Islet of Langerhans (tissue), 1 donor: ENCODE measurements at regions not wholly inside any gene's neighbourhood (a gene's known extent, or its start where the extent isn't known, plus 50 kb on each side); places are given as distances from the start of the nearest gene placed in this dataset.
"Not testable (repeated sequence)": the region's sequence is repeated elsewhere in the genome, so short reads cannot be mapped to it uniquely, and the experiment has no call there.

Source experiments
- FAIRE-seq: peaks from one replicate; lab custom pipeline; 2011; peaks lifted over from hg19 to GRCh38; lab: Jason Lieb, UNC

DNA sequence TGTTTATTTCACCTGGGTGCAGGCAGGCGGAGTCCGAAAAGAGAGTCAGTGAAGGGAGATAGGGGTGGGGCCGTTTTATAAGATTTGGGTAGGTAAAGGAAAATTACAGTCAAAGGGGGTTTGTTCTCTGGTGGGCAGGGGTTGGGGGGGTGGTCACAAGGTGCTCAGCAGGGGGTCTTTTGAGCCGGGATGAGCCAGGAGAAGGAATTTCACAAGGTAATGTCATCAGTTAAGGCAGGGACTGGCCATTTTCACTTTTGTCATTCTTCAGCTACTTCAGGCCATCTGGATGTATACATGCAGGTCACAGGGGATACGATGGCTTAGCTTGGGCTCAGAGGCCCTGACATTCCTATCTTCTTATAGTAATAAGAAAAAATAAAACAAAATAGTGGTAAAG lies 220.3 kb upstream of the ZNF608 start:
- not testable (repeated sequence) for FAIRE-seq

DNA sequence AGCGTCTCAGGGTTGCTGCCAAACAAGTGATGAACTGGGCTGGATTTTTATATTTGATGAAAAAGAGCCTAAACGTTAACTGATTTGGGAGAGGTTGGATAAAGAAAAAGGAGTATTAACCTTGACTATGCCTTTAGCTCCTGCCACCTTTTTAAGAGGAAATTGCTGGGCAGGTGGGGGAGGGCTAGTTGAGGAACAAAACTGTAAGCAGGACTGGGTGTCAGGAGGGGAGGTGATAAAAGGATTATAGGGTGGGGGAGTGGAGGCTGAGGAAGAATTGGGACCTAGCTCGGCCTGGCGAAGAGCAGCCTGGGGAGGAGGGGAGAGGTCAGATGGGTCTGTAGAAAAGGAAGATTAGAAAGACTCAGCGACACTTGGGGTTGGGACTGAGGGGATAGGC lies 223.9 kb upstream of the ZNF608 start:
- not testable (repeated sequence) for FAIRE-seq

DNA sequence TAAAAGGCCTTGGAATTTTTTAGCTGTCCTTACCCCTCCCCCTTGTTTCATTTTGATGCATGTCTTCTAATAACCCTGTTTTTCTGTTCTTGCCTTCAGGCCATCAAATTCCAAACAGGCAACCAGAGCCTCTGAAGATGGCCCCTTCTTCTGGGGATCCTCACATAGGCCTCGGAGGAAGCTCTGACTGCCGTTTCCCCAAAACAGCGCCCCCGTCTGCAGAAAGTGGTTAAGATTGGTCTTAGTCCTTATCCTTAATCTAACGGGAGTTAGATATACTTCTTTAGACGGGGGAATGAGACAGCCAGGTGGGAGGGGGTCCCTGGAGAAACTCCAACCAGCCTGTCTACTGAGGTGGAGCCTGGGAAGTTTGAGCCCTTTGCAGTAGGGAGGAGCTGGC lies 226.3 kb upstream of the ZNF608 start:
- no peak for FAIRE-seq

DNA sequence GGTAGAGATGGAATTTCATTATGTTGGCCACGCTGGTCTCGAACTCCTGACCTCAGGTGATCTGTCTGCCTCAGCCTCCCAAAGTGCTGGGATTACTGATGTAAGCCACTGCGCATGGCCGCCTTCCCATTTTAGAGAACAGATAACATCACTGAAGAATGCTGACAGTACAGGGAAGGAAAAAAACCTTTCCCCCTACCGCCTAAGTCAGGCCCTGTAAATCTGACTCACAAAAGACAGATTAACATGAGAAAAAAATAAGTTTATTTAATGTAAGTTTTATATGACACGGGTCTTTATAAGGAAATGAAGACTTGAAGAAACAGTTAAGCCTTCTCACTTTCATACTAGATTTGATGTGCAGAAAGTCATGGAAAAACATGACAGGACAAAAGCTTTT lies 227.2 kb upstream of the ZNF608 start:
- FAIRE-seq = no peak

DNA sequence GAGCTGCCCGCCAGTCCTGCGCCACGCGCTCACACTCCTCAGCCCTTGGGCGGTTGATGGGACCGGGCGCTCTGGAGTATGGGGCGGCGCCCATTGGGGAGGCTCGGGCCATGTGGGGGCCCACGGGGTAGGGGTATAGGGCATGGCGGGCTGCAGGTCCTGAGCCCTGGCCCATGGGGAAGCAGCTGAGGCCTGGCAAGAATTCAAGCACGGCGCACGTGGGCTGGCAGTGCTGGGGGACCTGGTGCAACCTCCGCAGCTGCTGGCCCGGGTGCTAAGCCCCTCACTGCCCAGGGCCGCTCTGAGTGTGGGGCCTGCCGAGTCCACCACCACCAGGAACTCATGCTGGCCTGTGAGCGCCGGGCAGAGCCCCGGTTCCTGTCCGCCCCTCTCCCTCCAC lies 229.6 kb upstream of the ZNF608 start:
- no peak for FAIRE-seq

DNA sequence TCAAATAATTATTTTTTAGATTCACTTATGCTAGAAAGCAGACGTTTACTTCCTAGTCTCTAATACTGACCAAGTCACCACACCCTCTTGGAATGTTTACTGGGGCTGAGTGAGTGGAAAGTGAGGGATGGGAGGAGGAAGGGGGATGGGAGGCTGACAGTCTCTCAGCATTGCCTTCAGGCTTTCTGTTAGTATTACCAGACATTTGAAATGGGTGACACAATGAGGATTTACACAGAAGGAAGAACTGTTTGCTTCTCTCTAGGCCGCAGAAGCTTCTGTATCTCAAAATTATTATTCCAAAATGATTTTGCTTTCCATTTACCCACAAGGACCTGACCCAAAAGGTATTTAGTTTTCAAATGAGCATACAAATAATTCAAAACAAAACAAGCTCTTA lies 232.8 kb upstream of the ZNF608 start:
- FAIRE-seq = no peak

DNA sequence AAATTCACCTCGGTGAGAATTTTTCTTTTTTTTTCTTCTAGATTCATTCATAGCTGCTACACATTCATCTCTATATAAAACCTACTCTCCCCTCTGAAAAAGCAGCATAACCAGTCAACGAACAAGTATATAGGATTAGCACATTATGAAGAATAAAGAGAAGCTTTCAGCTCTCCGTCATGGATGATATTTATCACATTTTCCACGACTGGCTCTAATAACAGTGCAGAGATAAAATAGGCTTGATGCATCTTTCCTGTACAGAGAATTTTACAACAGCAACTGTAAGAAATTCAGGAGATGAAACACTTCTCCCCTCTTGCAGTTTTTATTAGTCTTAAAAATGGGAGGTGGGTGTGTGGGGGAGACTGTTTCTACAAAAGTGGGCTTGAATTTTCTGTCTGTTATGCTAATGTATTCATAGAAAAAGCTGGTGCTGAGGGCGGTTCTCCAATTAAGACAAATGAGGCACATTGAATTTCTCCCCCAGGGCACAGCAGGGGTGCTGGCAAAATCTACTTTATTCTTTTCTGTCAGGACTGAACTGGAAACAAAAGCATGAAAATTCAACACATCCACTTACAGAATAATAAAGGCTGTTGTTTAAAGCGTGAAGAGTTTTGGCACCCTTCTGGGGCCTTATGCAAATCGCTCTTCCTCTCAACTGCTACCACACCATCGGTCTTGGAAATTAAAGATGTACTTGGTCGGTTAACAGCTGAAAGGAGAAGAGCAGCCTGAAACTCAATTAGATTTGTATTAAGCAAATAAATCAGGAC lies 233.9 kb upstream of the ZNF608 start:
- no peak for FAIRE-seq

DNA sequence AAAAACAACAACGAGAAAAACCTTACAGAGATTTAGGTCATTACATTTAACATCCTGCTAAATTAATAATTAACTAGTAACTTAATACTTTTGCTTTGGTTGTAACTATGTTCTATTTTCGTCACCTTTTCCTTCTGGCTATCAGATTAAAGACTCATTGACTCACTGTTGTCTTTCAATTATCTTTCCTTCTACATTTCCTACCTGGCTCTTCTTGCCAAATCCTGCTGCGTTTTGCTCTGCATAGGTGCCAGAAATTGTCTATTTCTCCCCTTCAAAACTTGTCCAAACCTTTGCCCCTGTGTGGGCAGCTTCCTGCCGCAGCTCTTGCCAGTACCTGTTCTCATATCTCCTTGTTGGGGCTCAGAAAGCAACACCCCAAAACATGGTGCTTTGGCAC lies 235.5 kb upstream of the ZNF608 start:
- peak; percentile 99 for FAIRE-seq

DNA sequence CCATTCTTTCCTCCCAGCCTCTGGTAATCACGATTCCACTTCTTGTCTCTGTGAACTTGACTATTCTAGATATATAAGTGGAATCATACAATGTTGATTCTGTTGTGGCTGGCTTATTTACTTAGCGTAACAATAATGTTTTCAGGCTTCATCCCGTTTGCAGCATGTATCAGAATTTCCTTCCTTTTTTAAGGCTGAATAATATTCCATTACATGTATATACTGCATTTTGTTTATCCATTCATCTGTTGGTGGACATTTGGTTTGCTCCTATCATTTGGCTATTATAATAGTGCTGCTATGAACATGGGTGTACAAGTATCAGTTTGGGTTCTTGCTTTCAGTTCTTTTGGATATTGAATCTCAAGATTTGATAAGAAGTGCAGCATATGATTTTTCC lies 239.7 kb upstream of the ZNF608 start:
- no peak for FAIRE-seq

DNA sequence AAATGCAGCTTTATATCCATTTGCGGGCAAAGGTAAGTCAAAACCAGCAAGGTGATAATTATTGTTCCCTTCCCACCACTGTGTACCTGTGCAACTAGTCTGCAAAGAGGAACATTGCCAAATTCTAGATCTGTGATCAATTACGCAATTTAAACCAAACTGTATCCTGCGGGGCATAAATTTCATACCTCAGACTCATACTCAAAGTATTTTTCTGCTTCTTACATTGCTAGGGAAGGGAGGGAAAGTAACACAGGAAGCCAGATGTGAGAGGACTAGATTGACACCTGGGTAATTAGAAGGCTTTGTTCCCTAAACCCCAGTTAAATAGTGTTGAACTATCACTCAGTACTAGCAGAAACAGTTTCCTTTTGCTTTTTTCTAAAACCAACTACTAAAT lies 240.2 kb upstream of the ZNF608 start:
- FAIRE-seq = no peak

DNA sequence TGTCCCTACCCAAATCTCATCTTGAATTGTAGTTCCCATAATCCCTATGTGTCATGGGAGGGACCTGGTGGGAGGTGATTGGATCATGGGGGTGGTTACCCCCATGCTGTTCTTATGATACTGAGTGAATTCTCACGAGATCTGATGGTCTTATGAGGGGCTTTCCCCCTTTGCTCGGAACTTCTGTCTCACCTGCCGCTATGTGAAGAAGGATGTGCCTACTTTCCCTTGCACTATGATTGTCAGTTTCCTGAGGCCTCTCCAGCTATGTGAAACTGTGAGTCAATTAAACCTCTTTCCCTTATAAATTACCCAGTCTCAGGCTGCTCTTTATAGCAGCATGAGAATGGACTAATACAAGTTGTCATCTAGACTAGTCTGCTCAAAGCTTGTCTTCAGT lies 241.3 kb upstream of the ZNF608 start:
- not testable (repeated sequence) for FAIRE-seq

DNA sequence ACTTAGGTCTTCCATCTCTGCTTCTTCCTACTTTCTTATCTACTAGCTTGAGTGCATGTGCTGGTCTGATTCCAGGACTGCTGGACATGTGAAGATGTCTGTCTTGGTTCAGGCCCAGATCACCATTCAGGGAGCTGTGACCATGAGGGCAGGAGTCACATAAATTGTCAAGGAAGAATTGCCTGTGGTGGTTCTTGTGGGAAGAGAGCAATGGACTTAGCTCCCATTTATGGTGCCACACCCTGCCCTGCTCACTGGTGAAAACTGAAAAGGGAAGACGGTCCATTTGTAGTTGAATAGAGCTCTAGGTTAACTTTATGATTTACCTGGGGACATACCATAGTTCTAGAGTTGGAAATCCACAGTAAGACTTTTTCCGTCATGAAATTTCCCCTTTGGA lies 244.3 kb upstream of the ZNF608 start:
- FAIRE-seq = no peak

DNA sequence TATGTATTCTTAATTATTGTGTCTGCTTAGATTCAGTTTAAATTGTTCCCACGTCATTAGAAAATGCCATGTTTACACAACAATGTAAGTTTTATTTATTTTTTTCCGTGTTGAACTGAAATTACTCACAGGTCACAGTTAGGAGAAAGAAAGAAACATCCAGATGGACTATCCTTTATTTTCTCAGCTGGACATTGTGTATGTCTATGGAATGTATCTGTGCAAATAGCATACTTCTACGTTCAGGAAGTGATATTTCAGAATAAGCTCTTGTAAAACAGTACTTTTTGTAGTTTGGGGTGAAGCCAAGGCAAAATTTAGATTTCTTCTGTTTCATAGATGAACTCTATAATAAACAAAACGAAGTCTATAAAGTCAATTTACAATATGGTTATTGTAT lies 249.0 kb upstream of the ZNF608 start:
- no peak for FAIRE-seq

DNA sequence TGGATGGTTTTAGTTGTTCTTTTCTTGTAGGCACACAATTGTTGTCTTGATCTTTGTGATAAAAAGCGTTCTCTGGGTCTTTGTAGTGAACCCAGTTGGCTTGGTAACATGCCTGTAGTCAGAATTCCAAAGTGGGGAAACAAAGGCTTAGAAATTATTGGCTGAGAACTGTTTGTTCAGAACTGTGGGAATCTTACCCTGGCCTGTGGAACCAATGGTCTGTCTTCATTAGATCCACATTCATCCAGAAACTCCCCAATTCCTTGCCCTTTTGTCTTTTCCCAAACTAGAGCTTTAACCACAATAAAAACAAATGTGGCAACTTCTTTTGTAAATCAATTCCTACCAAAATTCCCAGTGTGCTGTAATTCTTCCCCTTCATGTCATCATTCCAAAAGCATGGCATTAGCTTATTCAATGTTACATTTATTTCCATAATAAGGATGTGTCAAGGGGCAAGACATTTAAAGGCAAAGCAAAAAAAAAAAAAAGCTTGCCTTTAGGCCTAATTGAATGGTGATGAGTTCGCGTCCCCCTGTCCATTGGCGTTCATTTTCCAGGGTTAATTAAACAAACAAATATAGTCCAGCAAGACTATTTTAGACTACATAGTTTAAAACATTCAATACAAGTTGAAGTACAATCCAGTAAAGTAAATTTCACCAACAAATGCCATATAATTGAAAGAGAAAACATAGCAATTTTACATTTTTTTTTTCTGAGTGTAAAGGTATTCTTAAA lies 249.8 kb upstream of the ZNF608 start:
- no peak for FAIRE-seq

DNA sequence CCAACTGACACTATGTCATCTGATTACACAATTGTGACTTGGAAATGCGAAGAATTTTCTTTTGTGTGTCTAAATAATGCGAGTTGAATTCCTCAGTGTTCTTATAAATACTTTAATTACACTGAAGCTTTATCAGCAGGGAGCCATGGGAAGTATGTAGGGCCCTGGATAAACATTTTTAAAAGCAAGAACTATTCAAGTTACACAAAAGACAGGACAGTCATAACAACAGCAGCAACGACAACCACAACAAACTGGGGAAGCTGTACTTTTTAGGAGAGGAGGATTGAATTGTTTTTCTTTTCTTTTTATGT lies 250.3 kb upstream of the ZNF608 start:
- FAIRE-seq = no peak

DNA sequence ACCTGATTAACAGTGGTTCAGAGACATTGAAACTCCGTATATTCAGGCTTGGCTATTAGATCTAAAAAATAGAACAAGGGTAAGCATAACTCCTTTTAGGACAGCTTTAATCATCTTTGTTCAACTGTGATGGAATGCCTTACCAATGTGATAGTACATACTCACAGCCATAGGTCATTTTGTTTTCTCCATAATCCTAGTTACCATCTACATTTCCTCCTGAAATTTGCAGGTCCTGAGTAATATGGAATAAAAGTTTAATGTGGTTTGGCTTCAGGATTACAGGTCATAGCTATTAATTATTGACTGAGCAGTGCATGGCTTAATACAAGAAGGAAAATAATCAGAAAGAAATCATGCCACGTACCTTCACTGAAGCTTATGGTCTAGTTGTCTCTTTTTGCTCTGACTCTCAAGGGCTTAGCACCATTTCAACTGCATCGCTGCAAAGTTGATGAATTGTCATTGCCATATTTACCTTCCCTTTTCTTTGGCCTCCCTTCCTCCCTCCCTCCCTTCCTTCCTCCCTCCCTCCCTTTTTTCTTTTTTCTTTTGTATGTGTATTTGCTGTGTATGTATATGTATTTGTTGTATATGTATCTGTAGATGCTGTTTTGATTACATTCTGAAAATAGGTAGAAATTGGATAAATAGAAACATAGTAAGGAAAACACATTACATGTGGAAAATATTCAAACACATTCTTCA lies 250.9 kb upstream of the ZNF608 start:
- no peak for FAIRE-seq

DNA sequence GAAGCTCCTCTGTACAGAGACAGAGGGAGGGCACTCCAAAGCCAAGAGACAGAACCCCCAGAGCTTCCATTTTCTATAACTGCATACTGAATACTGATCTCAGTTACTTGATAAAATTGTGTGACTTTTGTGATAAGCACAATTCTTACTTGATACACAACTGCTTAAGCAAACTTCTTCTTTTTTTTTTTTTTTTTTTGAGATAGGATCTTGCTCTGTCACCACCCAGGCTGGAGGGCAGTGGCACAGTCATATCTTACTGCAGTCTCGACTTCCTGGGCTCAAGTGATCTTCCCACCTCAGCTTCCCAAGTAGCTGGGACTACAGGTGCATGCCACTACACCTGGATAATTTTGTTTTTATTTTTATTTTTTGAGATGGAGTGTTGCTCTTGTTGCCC lies 252.1 kb upstream of the ZNF608 start:
- FAIRE-seq = no peak

DNA sequence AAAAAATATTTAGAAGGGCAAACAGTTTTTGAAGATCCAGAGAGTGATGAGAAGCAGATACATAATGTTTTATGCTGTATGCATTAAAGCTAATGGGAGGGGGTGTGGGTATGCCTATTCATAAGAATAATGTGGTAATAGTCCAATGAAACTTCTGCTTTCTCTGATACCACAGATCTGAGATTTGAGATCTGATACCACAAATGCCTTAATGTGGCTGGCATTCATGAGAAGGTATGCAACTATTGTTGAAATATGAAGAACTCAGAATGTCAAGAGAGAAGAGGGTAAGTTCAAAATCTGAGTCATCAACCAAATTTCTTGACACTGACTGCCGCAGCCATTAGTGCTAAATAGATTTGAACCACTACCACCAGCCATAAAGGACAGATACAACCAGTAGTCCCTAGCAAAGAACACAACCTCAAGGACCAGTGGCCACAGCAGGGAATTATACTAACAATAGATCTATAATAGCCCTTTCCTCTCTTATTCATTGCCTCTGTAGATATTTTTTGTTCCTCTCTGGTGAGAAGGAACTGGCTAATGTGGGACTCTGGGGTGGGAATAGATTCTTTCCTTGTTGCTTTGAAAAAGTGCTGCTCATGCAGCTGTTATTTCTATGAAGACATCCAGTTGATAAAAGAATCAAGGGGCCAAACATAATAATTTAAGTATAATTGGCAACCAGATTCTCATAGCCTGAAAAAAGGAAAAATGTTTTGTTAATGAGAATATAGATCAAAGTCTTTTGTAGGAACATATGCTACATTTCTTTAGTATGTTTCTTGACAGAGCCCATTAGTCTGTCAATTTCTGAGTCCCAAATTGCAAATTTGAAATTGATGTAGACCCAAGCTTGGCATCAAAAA lies 256.5 kb upstream of the ZNF608 start:
- no peak for FAIRE-seq

DNA sequence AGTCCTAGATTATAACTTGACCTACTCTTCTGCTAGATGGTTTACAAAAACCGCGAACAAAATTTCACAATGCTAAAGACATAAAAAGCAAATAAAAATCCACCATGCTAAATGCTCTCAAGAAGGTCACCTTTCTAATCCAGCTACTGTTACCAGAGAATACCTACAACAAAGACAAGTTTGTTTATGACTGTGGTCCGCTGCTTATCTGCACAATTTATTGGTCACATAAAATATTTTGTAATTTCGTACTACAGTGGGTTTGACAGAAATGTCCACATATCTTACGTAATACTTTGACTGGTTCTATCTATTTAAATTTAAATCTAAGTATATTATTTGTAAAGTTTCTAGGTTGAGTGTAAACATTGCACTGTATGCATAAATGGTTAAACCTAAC lies 257.6 kb upstream of the ZNF608 start:
- no peak for FAIRE-seq

DNA sequence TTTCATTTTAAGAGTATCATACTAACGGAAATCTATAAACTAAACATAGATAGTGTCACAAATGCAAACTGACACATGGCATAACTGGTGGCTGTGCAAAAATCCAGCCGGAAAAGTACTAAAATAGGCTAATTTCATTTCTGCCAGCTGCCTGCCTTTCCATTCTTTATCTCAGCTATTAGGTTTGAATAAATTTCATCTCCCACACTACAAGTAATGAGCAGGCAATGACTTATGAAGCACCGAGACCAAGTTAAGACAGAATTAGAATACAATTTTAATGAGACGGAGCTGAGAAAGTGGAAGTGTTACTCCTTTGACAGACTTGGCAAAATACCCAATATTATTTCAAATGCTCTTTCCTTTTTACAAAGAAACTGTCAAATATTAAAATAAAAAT lies 258.8 kb upstream of the ZNF608 start:
- FAIRE-seq = no peak

DNA sequence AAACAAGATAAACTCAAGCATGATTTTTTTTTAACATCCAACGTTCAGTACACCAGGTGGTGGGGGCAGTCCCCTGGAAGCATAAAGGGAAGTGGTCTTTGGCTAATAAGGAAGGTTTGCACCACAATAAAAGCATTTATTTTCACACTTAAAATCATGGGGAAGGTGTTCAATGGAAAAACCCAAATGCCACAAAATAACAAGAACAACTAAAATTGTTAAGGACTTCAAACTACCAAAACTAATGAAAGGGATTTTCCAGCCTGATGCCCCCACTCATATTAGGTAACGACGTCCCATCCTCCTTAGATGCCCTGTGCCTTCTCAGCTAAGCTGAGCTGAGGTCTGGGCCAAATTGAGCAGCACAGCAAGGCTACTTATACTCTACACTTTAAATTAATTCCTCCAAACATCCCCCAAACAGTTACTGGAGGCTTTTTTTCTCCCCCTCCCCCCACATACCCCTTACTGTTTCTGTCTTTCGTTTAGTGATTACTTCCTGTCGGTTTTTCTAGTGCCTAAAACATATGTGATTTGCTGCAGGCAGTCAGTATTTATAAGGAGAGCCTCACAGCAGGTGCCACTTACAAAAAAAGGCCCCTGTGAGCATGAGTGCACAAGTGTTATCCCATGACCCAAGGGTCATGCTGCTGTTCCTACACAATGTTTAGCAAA lies 259.7 kb upstream of the ZNF608 start:
- FAIRE-seq = no peak

DNA sequence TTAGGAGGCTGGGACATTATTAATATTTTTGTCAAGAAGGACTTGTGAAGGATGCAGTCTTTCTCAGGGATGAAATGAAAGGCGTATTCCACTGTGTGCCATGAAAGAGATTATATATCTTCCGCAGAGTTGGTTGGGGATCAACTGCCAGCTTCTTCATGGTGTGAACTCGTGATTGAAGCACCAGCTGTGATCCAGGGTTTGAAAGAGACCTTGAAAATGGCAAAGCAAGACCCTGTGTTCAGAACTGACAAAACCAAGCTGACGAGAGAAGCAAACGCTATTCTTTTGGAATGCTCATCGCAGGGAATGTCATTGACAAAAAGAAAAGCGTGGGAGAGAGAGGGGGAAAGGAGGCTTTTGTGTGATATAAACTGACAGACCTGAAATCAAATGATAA lies 263.9 kb upstream of the ZNF608 start:
- FAIRE-seq = no peak
